Thyroid gland (tissue), 4 donors: ENCODE measurements at regions not wholly inside any gene's neighbourhood (a gene's known extent, or its start where the extent isn't known, plus 50 kb on each side); places are given as distances from the start of the nearest gene placed in this dataset.

Experiments used
- POLR2A ChIP-seq, 2 donors: fragments of 450-650 bp; IDR thresholded peaks; one replicate each; pipeline ENCODE4 v1.6.1; 2017; ENCODE audit warnings: antibody characterized with exemption in 2 of 2, mild to moderate bottlenecking in 2 of 2, moderate library complexity in 1 of 2
- TF ChIP-seq, protein P1 (sequence below), 6 experiments: fragments of 200-600 bp in 3 of 6; fragments of 450-650 bp in 3 of 6; sonication (generic) in 3 of 6; IDR thresholded peaks; one replicate each; pipeline ENCODE4 v1.5.1; 2016 to 2019; ENCODE audit warnings: antibody characterized with exemption in 6 of 6, mild to moderate bottlenecking in 2 of 6, inconsistent platforms in 1 of 6, moderate library complexity in 1 of 6

DNA sequence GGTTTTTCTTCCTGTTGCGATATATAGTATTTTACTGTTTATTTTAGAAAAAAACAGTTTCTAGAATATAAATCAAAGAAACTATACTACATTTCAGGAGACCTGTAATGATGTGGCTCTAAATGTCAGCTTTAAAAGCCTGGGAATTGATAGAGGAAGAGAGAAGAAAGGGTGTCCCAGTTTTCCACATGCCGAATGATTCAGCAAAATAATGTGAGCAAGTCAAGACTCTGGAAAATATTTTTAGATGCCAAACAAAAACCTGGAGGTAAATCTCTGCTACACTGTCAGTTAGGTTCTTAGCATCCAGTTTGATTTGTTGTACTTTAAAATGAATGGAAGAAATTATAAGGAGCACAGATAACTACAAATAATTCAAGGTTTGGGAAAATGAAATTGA, 67.1 kb upstream of the DSG1 start:
- TF ChIP-seq, protein P1, sequence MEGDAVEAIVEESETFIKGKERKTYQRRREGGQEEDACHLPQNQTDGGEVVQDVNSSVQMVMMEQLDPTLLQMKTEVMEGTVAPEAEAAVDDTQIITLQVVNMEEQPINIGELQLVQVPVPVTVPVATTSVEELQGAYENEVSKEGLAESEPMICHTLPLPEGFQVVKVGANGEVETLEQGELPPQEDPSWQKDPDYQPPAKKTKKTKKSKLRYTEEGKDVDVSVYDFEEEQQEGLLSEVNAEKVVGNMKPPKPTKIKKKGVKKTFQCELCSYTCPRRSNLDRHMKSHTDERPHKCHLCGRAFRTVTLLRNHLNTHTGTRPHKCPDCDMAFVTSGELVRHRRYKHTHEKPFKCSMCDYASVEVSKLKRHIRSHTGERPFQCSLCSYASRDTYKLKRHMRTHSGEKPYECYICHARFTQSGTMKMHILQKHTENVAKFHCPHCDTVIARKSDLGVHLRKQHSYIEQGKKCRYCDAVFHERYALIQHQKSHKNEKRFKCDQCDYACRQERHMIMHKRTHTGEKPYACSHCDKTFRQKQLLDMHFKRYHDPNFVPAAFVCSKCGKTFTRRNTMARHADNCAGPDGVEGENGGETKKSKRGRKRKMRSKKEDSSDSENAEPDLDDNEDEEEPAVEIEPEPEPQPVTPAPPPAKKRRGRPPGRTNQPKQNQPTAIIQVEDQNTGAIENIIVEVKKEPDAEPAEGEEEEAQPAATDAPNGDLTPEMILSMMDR (IDR thresholded peaks at IDR 0.05) = no peak
- no peak for TF ChIP-seq POLR2A (IDR thresholded peaks at IDR 0.05)
